Sciatic nerve (tissue), 2 donors: ENCODE measurements at regions not wholly inside any gene's neighbourhood (a gene's known extent, or its start where the extent isn't known, plus 50 kb on each side); places are given as distances from the start of the nearest gene placed in this dataset.

Experiments used
- ATAC-seq: fragments of 200-7000 bp; cut with Tn5 transposase; one replicate; pipeline ENCODE4 v1.9.1; 2020; ENCODE audit warnings: mild to moderate bottlenecking, moderate library complexity
- DNase-seq: peaks from one replicate; pipeline ENCODE4 v3.0.0-alpha.2; 2020; ENCODE audit warnings: low spot score
- intact Hi-C: fragments of 100-400 bp; cut with DNase I; formaldehyde crosslinking; loops from one replicate; pipeline ENCODE4 v1.14.2; 2022
- donor health status: DM: no; HTN: no; CAD: no.
- donor health status: DM: no; HTN: no; CAD: no.

GRCh38 chr5:57700072-57700471 lies 217.5 kb upstream of the ACTBL2 start:
- ATAC-seq (no peak), DNase-seq (no peak)
- intact Hi-C loops = no loop called here

GRCh38 chr5:57698802-57699201 lies 216.2 kb upstream of the ACTBL2 start:
- no peak for ATAC-seq
- no peak for DNase-seq
- intact Hi-C loops = no loop called here

- intact Hi-C loops = no loop called here
- no peak for ATAC-seq
Measured at GRCh38 chr5:57698086-57698485, 215.5 kb upstream of the ACTBL2 start.

GRCh38 chr5:57696825-57697570 lies 214.4 kb upstream of the ACTBL2 start:
- DNase-seq (no peak), ATAC-seq (peak; percentile 33)
- intact Hi-C loops = no loop called here

More at GRCh38 chr5:57698086-57698485, 215.5 kb upstream of the ACTBL2 start:
- DNase-seq = no peak

GRCh38 chr5:57696389-57696769 lies 213.8 kb upstream of the ACTBL2 start:
- intact Hi-C loops = no loop called here
- ATAC-seq = peak; percentile 51
- no peak for DNase-seq

DNA sequence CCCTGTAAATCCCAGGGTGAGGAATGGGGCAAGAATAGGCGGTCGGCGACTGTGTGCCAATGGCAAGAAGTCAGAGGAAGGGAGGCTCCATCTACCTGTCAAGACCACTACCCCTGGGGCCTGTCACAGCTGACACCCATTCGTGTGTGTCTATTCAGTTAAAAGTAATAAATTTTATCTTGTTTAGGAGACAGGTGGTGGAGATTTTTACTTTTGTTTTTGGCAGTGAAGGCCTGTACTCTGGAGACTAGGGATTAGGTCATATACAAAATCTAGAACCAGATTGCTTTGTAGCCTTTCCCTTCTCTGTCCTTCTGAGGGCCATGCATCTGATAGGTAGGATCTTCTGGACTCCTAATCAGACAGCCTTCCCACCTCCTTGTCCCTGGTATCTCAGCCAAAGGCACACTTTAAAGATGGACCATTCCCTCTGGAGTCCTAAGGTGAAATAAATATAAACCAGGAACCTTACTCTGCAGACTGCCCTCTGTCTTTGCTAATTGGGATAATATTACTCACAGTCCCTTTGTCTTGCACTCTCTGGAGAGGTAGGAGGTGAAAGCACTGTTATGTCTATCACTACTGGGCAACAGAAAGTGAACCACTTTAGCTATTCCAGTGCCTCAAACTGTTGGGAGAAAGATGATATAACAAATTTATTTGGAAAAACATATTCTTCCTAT lies 213.2 kb upstream of the ACTBL2 start:
- intact Hi-C loops = no loop called here
- ATAC-seq (no peak), DNase-seq (no peak)

DNA sequence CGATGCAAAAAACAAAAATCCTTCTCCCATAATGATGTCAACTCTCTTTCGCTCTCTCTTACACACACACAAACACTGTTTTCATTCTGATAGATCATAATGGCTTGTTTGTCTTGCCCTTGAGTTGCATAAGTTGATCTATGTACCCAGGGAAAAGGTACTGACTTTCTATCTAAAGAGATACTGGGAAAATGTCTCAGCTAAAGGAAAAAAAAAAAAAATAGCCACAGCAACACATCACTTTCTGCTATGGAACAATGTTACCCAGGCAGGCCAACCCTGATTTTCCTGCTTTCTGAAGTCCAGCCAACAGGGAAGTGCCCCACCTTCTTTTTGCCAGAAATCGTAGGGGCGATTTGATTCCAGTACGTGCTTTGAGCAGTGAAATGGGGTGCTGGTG lies 212.6 kb upstream of the ACTBL2 start:
- DNase-seq = no peak
- intact Hi-C loops = no loop called here
- peak; percentile 37 for ATAC-seq

DNA sequence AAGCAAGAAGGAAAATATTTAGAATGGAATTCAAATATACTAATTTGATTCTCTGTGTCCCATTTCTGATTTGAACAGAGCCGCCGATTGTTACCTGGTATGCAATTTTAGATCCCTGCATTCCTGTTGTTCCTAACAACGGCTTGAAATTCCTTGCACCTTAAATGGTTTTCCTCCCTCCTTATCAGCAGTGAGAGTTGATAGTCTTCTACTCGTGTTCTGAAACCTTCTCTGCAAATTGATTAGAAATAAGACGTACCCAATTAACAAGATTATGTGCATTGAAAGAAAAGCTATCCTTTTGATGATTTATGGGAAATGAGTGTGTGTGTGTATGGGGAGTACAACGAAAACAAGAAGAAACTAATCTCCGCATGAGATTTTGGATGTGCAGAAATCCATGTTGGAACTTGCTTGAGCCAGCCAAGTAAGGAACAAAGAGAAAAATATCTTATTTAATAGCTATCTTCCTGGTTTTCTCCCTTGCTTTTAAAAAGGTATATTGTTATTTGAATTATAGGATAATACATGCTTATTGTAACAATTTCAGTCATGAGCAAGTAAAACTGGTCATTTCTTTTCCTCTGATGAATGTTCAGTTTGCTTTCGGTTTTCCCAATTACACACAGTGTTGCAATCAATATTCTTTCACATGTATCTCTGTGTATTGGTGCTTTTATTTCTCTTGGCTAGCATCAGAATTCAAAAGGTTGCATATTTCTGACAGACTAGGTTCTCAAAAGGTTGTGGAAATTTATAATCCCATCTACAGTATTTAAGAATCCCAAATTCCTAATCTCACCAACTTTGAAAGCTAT lies 211.1 kb upstream of the ACTBL2 start:
- intact Hi-C loops = no loop called here
- DNase-seq (no peak), ATAC-seq (peak; percentile 40)

GRCh38 chr5:57692582-57693487 lies 210.2 kb upstream of the ACTBL2 start:
- peak; percentile 92 for ATAC-seq
- intact Hi-C loops = no loop called here
- peak; percentile 79 for DNase-seq

GRCh38 chr5:57690724-57691123 lies 208.1 kb upstream of the ACTBL2 start:
- intact Hi-C loops = no loop called here
- ATAC-seq (no peak), DNase-seq (no peak)

- intact Hi-C loops = no loop called here
- ATAC-seq (no peak), DNase-seq (no peak)
Measured at GRCh38 chr5:57687596-57687995, 205.0 kb upstream of the ACTBL2 start.

DNA sequence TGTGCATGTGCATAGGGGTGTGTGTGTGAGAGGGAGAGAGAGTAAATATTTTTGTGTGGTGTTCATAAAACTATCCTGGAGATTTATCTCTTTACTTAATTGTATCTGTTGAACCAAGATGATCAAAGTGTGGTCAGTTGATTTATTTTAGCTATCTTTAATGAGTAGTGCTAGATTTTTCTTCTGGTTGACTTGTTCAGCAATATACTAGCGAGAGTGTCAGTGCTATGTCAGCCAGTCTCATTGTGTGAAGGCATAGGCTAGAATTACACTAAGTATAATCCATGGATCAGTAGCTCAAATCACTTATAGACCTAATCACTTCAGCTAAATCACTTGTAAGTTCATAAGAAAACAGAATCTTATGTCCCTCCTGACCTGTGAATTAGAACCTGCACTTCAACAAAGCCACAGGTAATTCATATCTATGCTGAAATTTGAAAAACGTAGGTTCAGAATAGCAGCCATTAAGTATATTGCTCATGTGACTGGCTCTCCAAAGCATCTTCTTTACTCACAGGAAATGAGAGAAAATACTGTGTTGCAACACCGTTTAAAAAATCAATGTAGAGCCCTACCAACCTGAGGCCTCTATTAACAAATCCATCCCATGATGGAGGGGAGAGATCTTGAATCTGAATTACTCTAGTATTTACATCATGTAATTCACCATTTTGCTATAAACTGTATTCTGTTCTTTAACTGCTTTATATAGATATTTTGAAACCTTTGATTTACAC lies 203.1 kb upstream of the ACTBL2 start:
- ATAC-seq (no peak), DNase-seq (no peak)
- intact Hi-C loops = no loop called here

DNA sequence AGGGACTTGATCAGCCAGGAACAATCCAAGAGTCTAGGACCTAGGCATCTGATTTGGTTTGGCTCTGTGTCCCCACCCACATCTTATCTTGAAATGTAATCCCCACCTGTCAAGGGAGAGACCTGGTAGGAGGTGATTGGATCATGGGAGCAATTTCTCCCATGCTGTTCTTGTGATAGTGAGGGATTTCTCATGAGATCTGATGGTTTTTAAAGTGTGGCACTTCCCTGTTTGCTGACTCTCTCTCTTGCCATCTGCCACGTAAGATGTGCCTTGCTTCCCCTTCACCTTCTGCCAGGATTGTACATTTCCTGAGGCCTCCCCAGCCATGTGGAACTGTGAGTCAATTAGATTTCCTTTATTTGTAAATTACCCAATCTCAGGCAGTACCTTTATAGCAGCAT lies 201.7 kb upstream of the ACTBL2 start:
- ATAC-seq (no peak), DNase-seq (no peak)
- intact Hi-C loops = no loop called here

DNA sequence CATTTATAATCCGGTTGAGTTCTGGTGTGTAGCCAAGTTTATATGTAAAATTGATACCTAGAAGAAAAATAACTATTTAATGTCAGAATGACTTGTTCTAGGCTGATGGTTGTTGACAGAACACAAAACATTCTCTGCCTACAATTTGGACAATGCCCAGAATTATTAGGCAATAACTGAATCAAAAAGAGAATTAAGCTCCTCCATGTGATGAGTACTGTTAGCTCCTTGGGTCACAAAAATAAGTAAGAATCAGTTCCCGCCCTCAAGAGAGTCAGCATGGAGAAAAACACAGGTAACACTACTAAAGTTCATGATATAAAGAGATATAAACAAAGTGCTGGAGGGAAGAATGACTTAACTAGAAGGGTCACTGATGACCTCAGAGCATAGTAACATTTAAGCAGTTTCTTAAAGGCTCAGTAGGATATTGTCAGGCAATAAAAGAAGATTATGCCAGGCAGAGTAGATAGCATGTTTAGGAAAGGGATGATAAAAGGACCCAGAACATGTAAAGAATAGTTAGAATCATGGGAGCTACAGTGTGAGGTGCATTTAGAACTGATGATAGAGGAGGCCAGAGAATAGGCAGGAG lies 200.5 kb upstream of the ACTBL2 start:
- intact Hi-C loops = no loop called here

DNA sequence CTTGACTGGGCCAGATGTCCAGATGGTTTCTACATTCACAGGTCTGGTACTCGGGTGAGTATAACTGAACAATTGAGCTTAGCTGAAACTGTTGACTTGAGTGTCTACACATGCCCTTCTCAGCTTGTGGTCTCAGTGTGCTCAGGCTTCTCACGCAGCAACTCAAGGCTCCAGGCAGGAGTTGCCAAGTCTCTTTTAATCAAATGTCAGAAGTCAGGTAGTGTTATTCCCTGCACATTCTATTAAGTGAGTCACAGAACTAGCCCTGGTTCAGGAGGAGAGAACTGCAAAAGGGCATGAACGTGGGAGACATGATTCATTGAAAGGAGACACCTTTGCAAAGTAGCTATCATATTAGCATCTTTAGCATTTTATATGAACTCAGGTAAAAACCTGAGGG lies 199.3 kb upstream of the ACTBL2 start:
- intact Hi-C loops = no loop called here
- ATAC-seq = no peak

More for the DNA sequence above, 200.5 kb upstream of the ACTBL2 start:
- ATAC-seq (no peak), DNase-seq (no peak)

GRCh38 chr5:57680686-57681085 lies 198.1 kb upstream of the ACTBL2 start:
- no peak for DNase-seq
- ATAC-seq = no peak
- intact Hi-C loops = no loop called here

More for the DNA sequence above, 199.3 kb upstream of the ACTBL2 start:
- DNase-seq = no peak

GRCh38 chr5:57677235-57677634 lies 194.6 kb upstream of the ACTBL2 start:
- ATAC-seq (no peak), DNase-seq (no peak)
- intact Hi-C loops = no loop called here
